ENCODE measurements at regions not wholly inside any gene's neighbourhood (a gene's known extent, or its start where the extent isn't known, plus 50 kb on each side); places are given as distances from the start of the nearest gene placed in this dataset.

DNA sequence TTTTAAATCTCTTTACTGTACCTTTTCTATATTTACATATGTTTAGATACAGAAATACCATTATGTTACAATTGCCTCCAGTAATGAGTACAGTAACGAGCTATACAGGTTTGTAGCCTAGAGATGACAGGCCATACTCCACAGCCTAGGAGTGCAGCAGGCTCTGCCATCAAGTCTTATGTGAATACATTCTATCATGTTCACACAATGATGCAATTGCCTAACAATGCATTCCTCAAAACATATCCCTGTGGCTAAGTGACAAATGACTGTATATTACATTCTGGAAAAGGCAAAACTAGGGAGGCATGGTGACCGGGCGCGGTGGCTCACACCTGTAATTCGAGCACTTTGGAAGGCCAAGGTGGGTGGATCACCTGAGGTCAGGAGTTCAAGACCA, 192.4 kb upstream of the IGF1R start:
- DNase-seq = no peak
- H3K4me1 ChIP-seq (ENCODE audit: control insufficient read depth, insufficient read depth, low read length) = no peaks in the 10 kb centered on the region
- no peak overlapping the region for H3K27ac ChIP-seq (ENCODE audit: low read length)
- H3K9me3 ChIP-seq (ENCODE audit: control insufficient read depth, low read depth, low read length) = no peaks in the 10 kb centered on the region
- H3K4me3 ChIP-seq (ENCODE audit: low read length) = no peak overlapping the region
- no peaks in the 10 kb centered on the region for H3K36me3 ChIP-seq (ENCODE audit: control insufficient read depth, insufficient read depth, low read length)
- WGBS (ENCODE audit: insufficient coverage, low lambda C conversion rate) = no CpG with 5 or more reads among the region's 5 CpGs
- H3K27me3 ChIP-seq (ENCODE audit: control insufficient read depth, insufficient read depth, low read length) = no peaks in the 10 kb centered on the region

DNA sequence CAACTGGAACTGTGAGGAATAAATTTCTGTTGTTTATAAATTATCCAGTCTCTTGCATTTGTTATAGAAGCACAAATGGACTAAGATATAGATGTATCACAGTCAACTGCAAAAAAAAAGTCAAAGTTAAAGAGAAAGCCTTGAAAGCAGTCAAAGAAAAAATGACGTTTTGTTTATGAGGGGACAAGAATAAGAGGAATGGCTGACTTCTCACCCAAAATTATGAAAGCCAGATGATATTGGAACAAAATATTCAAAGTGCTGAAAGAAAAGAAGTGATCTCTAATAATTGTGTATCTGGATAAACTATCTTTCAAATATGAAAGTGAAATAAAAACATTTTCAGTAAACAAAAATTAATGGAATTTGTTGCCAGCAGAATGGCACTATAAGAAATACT, 171.8 kb upstream of the IGF1R start:
- Histone ChIP-seq H3K4me3 (ENCODE audit: low read length) (no peak overlapping the region), H3K27ac (ENCODE audit: low read length) (no peak overlapping the region), H3K27me3 (ENCODE audit: control insufficient read depth, insufficient read depth, low read length) (no peaks in the 10 kb centered on the region), H3K36me3 (ENCODE audit: control insufficient read depth, insufficient read depth, low read length) (no peaks in the 10 kb centered on the region), H3K4me1 (ENCODE audit: control insufficient read depth, insufficient read depth, low read length) (no peaks in the 10 kb centered on the region), H3K9me3 (ENCODE audit: control insufficient read depth, low read depth, low read length) (peaks cover 6% of the 10 kb centered on the region)
- WGBS (ENCODE audit: insufficient coverage, low lambda C conversion rate) = 100% methylated on average over 1 of the region's 1 CpG
- DNase-seq = no peak

DNA sequence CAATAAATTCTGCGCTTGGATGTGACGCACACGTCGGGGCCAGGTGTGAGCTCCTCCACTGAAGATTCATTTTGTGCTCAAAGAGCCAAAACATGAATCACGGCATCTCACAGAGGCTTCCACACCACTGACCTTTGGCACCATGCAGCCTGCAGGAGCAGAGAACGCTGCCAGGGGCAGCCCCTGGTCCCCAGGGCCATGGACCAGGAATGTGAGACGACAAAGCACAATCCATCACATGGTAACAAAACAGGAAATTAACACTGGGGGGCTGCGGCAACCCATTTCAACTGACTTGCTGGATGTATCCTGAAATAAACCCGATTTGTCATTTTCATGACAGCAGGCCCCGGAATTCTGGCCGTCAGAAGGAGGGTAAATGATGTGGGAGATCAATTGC, 167.5 kb upstream of the IGF1R start:
- Histone ChIP-seq H3K9me3 (ENCODE audit: control insufficient read depth, low read depth, low read length) (peaks cover 6% of the 10 kb centered on the region), H3K27ac (ENCODE audit: low read length) (no peak overlapping the region), H3K36me3 (ENCODE audit: control insufficient read depth, insufficient read depth, low read length) (no peaks in the 10 kb centered on the region), H3K27me3 (ENCODE audit: control insufficient read depth, insufficient read depth, low read length) (no peaks in the 10 kb centered on the region), H3K4me3 (ENCODE audit: low read length) (no peak overlapping the region), H3K4me1 (ENCODE audit: control insufficient read depth, insufficient read depth, low read length) (no peaks in the 10 kb centered on the region)
- no CpG with 5 or more reads among the region's 11 CpGs for WGBS (ENCODE audit: insufficient coverage, low lambda C conversion rate)
- DNase-seq = no peak

DNA sequence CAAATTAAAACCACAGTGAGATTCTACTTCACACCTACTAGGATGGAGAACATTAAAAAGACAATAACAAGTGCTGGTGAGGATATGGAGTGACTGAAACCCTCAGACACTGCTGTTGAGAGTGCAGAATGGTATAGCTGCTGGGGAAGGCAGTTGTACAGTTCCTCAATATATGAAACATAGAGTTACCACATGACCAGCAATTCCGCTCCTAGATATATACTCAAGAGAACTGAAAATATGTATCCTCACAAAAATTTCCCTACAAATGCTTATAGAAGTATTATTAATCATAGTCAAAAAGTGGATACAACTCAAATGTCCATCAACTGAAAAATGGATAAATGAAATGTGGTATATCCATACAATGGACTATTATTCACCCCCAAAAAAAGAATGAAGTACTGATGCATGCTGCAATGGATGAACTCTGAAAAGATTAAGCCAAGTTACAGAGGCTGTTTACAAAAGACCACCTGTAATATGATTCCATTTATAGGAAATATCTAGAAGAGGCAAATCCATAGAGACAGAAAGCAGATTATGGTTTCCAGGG, 164.7 kb upstream of the IGF1R start:
- WGBS (ENCODE audit: insufficient coverage, low lambda C conversion rate) = 100% methylated on average over 1 of the region's 1 CpG
- Histone ChIP-seq H3K27ac (ENCODE audit: low read length) (no peak overlapping the region), H3K9me3 (ENCODE audit: control insufficient read depth, low read depth, low read length) (no peaks in the 10 kb centered on the region), H3K4me1 (ENCODE audit: control insufficient read depth, insufficient read depth, low read length) (no peaks in the 10 kb centered on the region), H3K27me3 (ENCODE audit: control insufficient read depth, insufficient read depth, low read length) (no peaks in the 10 kb centered on the region), H3K4me3 (ENCODE audit: low read length) (no peak overlapping the region), H3K36me3 (ENCODE audit: control insufficient read depth, insufficient read depth, low read length) (no peaks in the 10 kb centered on the region)
- DNase-seq = no peak

DNA sequence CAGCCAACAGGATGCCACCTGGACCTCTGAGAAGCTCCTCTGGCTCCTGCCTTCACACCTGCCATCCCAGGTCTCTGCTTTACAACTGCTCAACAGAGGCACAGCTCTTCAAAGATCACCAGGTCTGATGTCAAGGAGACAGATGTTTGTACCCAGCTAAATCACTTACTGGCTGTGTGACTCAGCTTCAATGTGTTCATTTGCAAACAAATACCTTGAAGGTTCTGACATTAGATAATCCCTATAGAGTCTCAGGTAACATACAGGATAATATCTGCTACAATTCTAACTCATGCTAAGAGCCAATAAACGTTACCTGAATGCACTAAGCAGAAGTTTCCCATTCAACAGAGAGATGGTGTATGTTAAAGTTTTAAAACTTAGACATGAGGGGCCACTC, 163.4 kb upstream of the IGF1R start:
- H3K36me3 ChIP-seq (ENCODE audit: control insufficient read depth, insufficient read depth, low read length) = no peaks in the 10 kb centered on the region
- H3K27ac ChIP-seq (ENCODE audit: low read length) = no peak overlapping the region
- no peaks in the 10 kb centered on the region for H3K27me3 ChIP-seq (ENCODE audit: control insufficient read depth, insufficient read depth, low read length)
- H3K4me3 ChIP-seq (ENCODE audit: low read length) = no peak overlapping the region
- WGBS (ENCODE audit: insufficient coverage, low lambda C conversion rate) = no CpG with 5 or more reads among the region's 1 CpG
- no peaks in the 10 kb centered on the region for H3K9me3 ChIP-seq (ENCODE audit: control insufficient read depth, low read depth, low read length)
- DNase-seq = no peak
- H3K4me1 ChIP-seq (ENCODE audit: control insufficient read depth, insufficient read depth, low read length) = no peaks in the 10 kb centered on the region

DNA sequence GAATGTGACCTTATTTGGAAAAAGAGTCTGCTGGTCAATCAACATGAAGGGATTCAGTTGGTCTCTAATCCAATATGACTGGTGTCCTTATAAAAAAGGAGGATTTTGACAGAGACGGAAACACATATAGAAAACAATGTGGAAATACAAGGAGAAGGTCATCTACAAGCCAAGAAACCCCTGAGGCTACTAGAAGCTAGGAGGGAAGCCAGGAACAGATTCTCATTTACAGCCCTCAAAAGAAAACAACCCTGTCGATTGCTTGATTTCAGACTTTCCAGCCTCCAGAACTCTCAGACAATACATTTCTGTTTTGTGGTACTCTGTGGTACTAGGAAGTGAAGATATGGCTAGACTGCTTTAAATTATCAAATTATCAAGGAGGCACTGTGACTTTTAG, 162.9 kb upstream of the IGF1R start:
- no CpG with 5 or more reads among the region's 2 CpGs for WGBS (ENCODE audit: insufficient coverage, low lambda C conversion rate)
- H3K4me3 ChIP-seq (ENCODE audit: low read length) = no peak overlapping the region

DNA sequence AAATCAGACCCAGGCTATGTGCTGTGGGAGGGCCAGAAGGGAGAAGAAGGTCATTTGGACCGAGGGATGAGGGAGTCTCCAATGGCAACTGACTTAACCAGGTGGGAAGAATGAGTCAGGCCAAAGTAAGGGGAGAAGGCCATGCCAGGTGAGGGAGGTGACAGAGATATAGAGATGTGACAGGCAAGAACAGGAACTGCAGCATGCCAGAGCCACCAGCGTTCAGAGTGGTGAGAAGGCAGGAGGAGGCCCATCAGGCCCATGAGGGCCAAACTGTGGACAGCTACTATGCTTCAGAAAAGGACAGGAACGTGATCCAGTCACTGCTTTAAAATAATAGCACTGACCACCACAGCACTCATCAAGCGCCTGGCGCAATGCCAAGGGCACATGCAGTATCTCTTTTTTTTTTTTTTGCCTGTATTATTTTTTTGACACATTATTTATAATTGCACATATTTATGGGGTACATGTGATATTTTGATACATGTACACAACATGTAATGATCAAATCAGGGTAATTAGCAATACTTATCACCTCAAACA, 154.3 kb upstream of the IGF1R start:
- 100% methylated on average over 2 of the region's 5 CpGs for WGBS (ENCODE audit: insufficient coverage, low lambda C conversion rate)
- Histone ChIP-seq H3K27ac (ENCODE audit: low read length) (no peak overlapping the region), H3K27me3 (ENCODE audit: control insufficient read depth, insufficient read depth, low read length) (no peaks in the 10 kb centered on the region), H3K9me3 (ENCODE audit: control insufficient read depth, low read depth, low read length) (no peaks in the 10 kb centered on the region), H3K4me3 (ENCODE audit: low read length) (no peak overlapping the region), H3K4me1 (ENCODE audit: control insufficient read depth, insufficient read depth, low read length) (no peaks in the 10 kb centered on the region), H3K36me3 (ENCODE audit: control insufficient read depth, insufficient read depth, low read length) (no peaks in the 10 kb centered on the region)
- no peak for DNase-seq

More for the DNA sequence above, 162.9 kb upstream of the IGF1R start:
- no peak for DNase-seq
- Histone ChIP-seq H3K27ac (ENCODE audit: low read length) (no peak overlapping the region), H3K9me3 (ENCODE audit: control insufficient read depth, low read depth, low read length) (no peaks in the 10 kb centered on the region), H3K36me3 (ENCODE audit: control insufficient read depth, insufficient read depth, low read length) (no peaks in the 10 kb centered on the region), H3K27me3 (ENCODE audit: control insufficient read depth, insufficient read depth, low read length) (no peaks in the 10 kb centered on the region), H3K4me1 (ENCODE audit: control insufficient read depth, insufficient read depth, low read length) (no peaks in the 10 kb centered on the region)

DNA sequence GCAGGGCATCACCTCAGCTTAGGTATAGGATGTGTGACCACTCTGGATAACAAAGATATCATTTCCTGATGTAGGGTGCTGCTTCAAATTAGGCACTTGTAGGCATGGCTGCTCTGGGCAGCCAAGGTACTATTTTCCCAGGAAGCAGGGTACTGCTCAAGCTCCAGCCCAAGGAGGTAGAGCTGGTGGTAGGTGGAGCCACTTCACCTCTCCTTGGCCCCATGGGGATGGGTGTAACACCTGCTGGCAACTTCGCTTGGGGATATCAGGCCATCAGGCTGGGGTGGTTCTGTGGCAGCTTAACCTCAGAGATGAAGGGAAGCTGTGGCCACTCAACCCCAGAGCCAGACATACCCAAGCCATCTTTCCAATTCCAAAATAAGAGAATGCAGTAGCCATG, 147.1 kb upstream of the IGF1R start:
- DNase-seq = no peak
- WGBS (ENCODE audit: insufficient coverage, low lambda C conversion rate) = no CpG with 5 or more reads among the region's 1 CpG
- H3K4me3 ChIP-seq (ENCODE audit: low read length) = no peak overlapping the region
- no peaks in the 10 kb centered on the region for H3K9me3 ChIP-seq (ENCODE audit: control insufficient read depth, low read depth, low read length)
- H3K27ac ChIP-seq (ENCODE audit: low read length) = no peak overlapping the region
- H3K4me1 ChIP-seq (ENCODE audit: control insufficient read depth, insufficient read depth, low read length) = no peaks in the 10 kb centered on the region
- H3K36me3 ChIP-seq (ENCODE audit: control insufficient read depth, insufficient read depth, low read length) = no peaks in the 10 kb centered on the region
- H3K27me3 ChIP-seq (ENCODE audit: control insufficient read depth, insufficient read depth, low read length) = peaks cover 14% of the 10 kb centered on the region

DNA sequence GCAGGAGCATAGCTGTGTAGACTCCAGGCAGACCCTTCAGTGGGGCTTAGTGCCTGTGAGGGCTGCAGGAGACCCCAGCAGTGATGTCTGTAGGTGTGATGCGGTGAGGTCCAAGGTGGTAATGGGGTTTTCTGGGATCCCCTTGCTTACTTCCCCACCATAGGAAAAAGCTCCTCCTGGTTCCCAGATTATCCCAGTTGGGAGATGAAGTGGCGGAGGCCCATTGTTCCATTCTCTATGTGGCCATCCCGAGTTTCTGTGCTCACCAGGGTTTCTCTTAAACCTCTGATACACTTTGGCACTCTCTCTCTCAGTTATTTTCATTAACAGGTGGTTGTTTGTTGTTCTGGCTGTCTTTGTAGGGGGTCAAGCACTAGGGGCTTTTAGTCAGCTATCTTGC, 146.7 kb upstream of the IGF1R start:
- DNase-seq = no peak
- Histone ChIP-seq H3K27me3 (ENCODE audit: control insufficient read depth, insufficient read depth, low read length) (peaks cover 18% of the 10 kb centered on the region), H3K27ac (ENCODE audit: low read length) (no peak overlapping the region), H3K4me3 (ENCODE audit: low read length) (no peak overlapping the region), H3K36me3 (ENCODE audit: control insufficient read depth, insufficient read depth, low read length) (no peaks in the 10 kb centered on the region), H3K4me1 (ENCODE audit: control insufficient read depth, insufficient read depth, low read length) (no peaks in the 10 kb centered on the region), H3K9me3 (ENCODE audit: control insufficient read depth, low read depth, low read length) (no peaks in the 10 kb centered on the region)
- WGBS (ENCODE audit: insufficient coverage, low lambda C conversion rate) = no CpG with 5 or more reads among the region's 3 CpGs

DNA sequence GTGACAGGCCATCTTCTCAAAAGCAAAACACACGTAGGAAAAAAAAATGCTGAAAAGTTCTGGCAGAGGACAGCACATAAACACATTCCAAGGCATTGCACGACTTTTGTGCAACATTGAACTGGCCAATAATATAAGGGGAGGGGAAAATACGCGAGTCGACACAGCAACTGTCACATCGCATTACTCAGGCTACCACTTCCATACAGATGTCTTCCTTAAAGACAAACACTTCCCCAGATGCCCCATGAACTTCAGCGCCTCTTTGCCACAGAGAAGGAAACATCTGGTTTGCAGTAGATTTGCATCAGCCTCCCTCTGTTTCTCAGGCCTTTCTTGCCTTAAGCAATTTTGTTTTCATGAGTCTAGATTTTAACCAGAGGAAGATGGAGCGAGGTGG, 144.4 kb upstream of the IGF1R start:
- 73% methylated on average over 2 of the region's 8 CpGs for WGBS (ENCODE audit: insufficient coverage, low lambda C conversion rate)
- no peak for DNase-seq

DNA sequence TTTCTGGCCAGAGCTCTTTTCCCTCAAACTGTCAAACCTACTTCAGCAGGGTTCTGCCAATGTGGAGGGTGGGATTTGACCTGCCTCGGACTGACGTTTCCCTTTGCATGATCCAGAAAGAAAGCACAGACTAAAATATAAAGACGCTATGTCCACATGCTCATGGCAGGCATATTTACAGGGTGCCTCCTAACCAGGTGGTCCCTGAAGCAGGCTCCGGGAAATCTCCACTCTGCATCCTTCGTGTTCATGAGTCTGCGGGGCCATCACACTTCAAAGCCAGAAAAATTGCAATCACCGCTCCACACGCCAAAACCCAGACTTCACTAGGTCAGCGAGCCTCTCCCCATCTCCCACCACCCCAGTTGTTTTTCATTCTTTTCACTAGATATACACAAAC, 143.3 kb upstream of the IGF1R start:
- no peak overlapping the region for H3K27ac ChIP-seq (ENCODE audit: low read length)
- no peak for DNase-seq
- peaks cover 24% of the 10 kb centered on the region for H3K27me3 ChIP-seq (ENCODE audit: control insufficient read depth, insufficient read depth, low read length)
- no peaks in the 10 kb centered on the region for H3K9me3 ChIP-seq (ENCODE audit: control insufficient read depth, low read depth, low read length)
- no peak overlapping the region for H3K4me3 ChIP-seq (ENCODE audit: low read length)
- H3K36me3 ChIP-seq (ENCODE audit: control insufficient read depth, insufficient read depth, low read length) = no peaks in the 10 kb centered on the region
- no CpG with 5 or more reads among the region's 9 CpGs for WGBS (ENCODE audit: insufficient coverage, low lambda C conversion rate)
- no peaks in the 10 kb centered on the region for H3K4me1 ChIP-seq (ENCODE audit: control insufficient read depth, insufficient read depth, low read length)

More for the DNA sequence above, 144.4 kb upstream of the IGF1R start:
- Histone ChIP-seq H3K4me3 (ENCODE audit: low read length) (no peak overlapping the region), H3K36me3 (ENCODE audit: control insufficient read depth, insufficient read depth, low read length) (no peaks in the 10 kb centered on the region), H3K9me3 (ENCODE audit: control insufficient read depth, low read depth, low read length) (no peaks in the 10 kb centered on the region), H3K27ac (ENCODE audit: low read length) (no peak overlapping the region), H3K4me1 (ENCODE audit: control insufficient read depth, insufficient read depth, low read length) (no peaks in the 10 kb centered on the region), H3K27me3 (ENCODE audit: control insufficient read depth, insufficient read depth, low read length) (peaks cover 24% of the 10 kb centered on the region)
